ENCODE measurements at regions not wholly inside any gene's neighbourhood (a gene's known extent, or its start where the extent isn't known, plus 50 kb on each side); places are given as distances from the start of the nearest gene placed in this dataset.
"Not testable (repeated sequence)": the region's sequence is repeated elsewhere in the genome, so short reads cannot be mapped to it uniquely, and the experiment has no call there.

GRCh38 chr12:118544569-118544968 is 168.2 kb downstream of the SUDS3 start:
- Mint-ChIP-seq H3K4me1 (no peaks in the 10 kb centered on the region), H3K4me3 (no peak overlapping the region), H3K27me3 (no peaks in the 10 kb centered on the region), H3K36me3 (ENCODE audit: low read depth) (no peaks in the 10 kb centered on the region), H3K27ac (no peak overlapping the region), H3K9me3 (peaks cover 6% of the 10 kb centered on the region)
- ChIA-PET POLR2A (no interaction called here), CTCF (no interaction called here)
- no peak for DNase-seq

- H3K36me3 Mint-ChIP-seq (ENCODE audit: low read depth); H3K4me3 Mint-ChIP-seq; H3K27me3 Mint-ChIP-seq; H3K4me1 Mint-ChIP-seq; H3K9me3 Mint-ChIP-seq; CTCF ChIA-PET; DNase-seq; H3K27ac Mint-ChIP-seq; POLR2A ChIA-PET: not testable (repeated sequence)
These were observed 171.3 kb downstream of the SUDS3 start for GRCh38 chr12:118547606-118548005.

GRCh38 chr12:118548887-118549509 is 172.6 kb downstream of the SUDS3 start:
- POLR2A ChIA-PET, result no interaction called here
- Mint-ChIP-seq H3K27me3 (no peaks in the 10 kb centered on the region), H3K9me3 (peaks cover 9% of the 10 kb centered on the region), H3K36me3 (ENCODE audit: low read depth) (no peaks in the 10 kb centered on the region), H3K4me1 (no peaks in the 10 kb centered on the region), H3K27ac (no peak overlapping the region), H3K4me3 (no peak overlapping the region)
- CTCF ChIA-PET, result no interaction called here
- no peak for DNase-seq

- H3K27me3 Mint-ChIP-seq, result no peaks in the 10 kb centered on the region
- peaks cover 9% of the 10 kb centered on the region for H3K9me3 Mint-ChIP-seq
- no peak for DNase-seq
- no peaks in the 10 kb centered on the region for H3K36me3 Mint-ChIP-seq (ENCODE audit: low read depth)
- no peak overlapping the region for H3K27ac Mint-ChIP-seq
- ChIA-PET POLR2A (no interaction called here), CTCF (no interaction called here)
- no peak overlapping the region for H3K4me3 Mint-ChIP-seq
- H3K4me1 Mint-ChIP-seq, result no peaks in the 10 kb centered on the region
These were observed 173.2 kb downstream of the SUDS3 start for GRCh38 chr12:118549510-118549980.

GRCh38 chr12:118553856-118554504 is 177.6 kb downstream of the SUDS3 start:
- Mint-ChIP-seq H3K27ac (no peak overlapping the region), H3K4me3 (no peak overlapping the region), H3K36me3 (ENCODE audit: low read depth) (no peaks in the 10 kb centered on the region), H3K9me3 (peaks cover 3% of the 10 kb centered on the region), H3K4me1 (no peaks in the 10 kb centered on the region), H3K27me3 (no peaks in the 10 kb centered on the region)
- CTCF ChIA-PET, result interaction anchor here (0.6 kb wide), 3 partner anchors 140 to 746 kb away, joined by 3 to 5 read pairs (median 3); no protein-coding TSS in a partner anchor
- POLR2A ChIA-PET, result no interaction called here
- no peak for DNase-seq

- no peak for DNase-seq
These were observed 182.6 kb downstream of the SUDS3 start for GRCh38 chr12:118558941-118559340.

GRCh38 chr12:118560733-118561132 is 184.4 kb downstream of the SUDS3 start:
- no peaks in the 10 kb centered on the region for H3K27me3 Mint-ChIP-seq

More at GRCh38 chr12:118558941-118559340, 182.6 kb downstream of the SUDS3 start:
- ChIA-PET POLR2A (no interaction called here), CTCF (no interaction called here)
- Mint-ChIP-seq H3K4me3 (no peak overlapping the region), H3K27me3 (no peaks in the 10 kb centered on the region), H3K9me3 (no peaks in the 10 kb centered on the region), H3K4me1 (no peaks in the 10 kb centered on the region), H3K27ac (no peak overlapping the region), H3K36me3 (ENCODE audit: low read depth) (no peaks in the 10 kb centered on the region)

GRCh38 chr12:118571730-118572129 is 195.4 kb downstream of the SUDS3 start:
- Mint-ChIP-seq H3K9me3 (no peaks in the 10 kb centered on the region), H3K4me3 (no peak overlapping the region), H3K36me3 (ENCODE audit: low read depth) (no peaks in the 10 kb centered on the region), H3K27ac (no peak overlapping the region), H3K4me1 (no peaks in the 10 kb centered on the region), H3K27me3 (no peaks in the 10 kb centered on the region)
- POLR2A ChIA-PET, result no interaction called here
- no peak for DNase-seq
- CTCF ChIA-PET, result no interaction called here

More at GRCh38 chr12:118560733-118561132, 184.4 kb downstream of the SUDS3 start:
- POLR2A ChIA-PET, result no interaction called here
- CTCF ChIA-PET, result no interaction called here
- Mint-ChIP-seq H3K4me1 (no peaks in the 10 kb centered on the region), H3K4me3 (no peak overlapping the region), H3K9me3 (no peaks in the 10 kb centered on the region), H3K36me3 (ENCODE audit: low read depth) (no peaks in the 10 kb centered on the region), H3K27ac (no peak overlapping the region)
- no peak for DNase-seq

- ChIA-PET CTCF (interaction anchor here (1.2 kb wide), 1 partner anchor 16 kb away, joined by 3 read pairs; no protein-coding TSS in a partner anchor), POLR2A (no interaction called here)
- H3K9me3 Mint-ChIP-seq, result no peaks in the 10 kb centered on the region
- H3K27me3 Mint-ChIP-seq, result no peaks in the 10 kb centered on the region
- no peak for DNase-seq
- H3K36me3 Mint-ChIP-seq (ENCODE audit: low read depth), result no peaks in the 10 kb centered on the region
- no peak overlapping the region for H3K27ac Mint-ChIP-seq
- H3K4me3 Mint-ChIP-seq, result no peak overlapping the region
- no peaks in the 10 kb centered on the region for H3K4me1 Mint-ChIP-seq
These were observed 197.9 kb downstream of the SUDS3 start for GRCh38 chr12:118574288-118574687.

- ChIA-PET CTCF (no interaction called here), POLR2A (no interaction called here)
- H3K4me1 Mint-ChIP-seq, result no peaks in the 10 kb centered on the region
- no peak for DNase-seq
- no peaks in the 10 kb centered on the region for H3K27me3 Mint-ChIP-seq
- H3K27ac Mint-ChIP-seq, result no peak overlapping the region
- H3K4me3 Mint-ChIP-seq, result no peak overlapping the region
- H3K36me3 Mint-ChIP-seq (ENCODE audit: low read depth), result no peaks in the 10 kb centered on the region
- no peaks in the 10 kb centered on the region for H3K9me3 Mint-ChIP-seq
These were observed 199.4 kb downstream of the SUDS3 start for GRCh38 chr12:118575730-118576129.

- Mint-ChIP-seq H3K27ac (no peak overlapping the region), H3K36me3 (ENCODE audit: low read depth) (no peaks in the 10 kb centered on the region), H3K4me3 (no peak overlapping the region), H3K27me3 (no peaks in the 10 kb centered on the region), H3K9me3 (no peaks in the 10 kb centered on the region), H3K4me1 (no peaks in the 10 kb centered on the region)
- CTCF ChIA-PET, result no interaction called here
- no peak for DNase-seq
- POLR2A ChIA-PET, result no interaction called here
These were observed 205.0 kb downstream of the SUDS3 start for GRCh38 chr12:118581371-118581770.

- Mint-ChIP-seq H3K27ac (no peak overlapping the region), H3K9me3 (no peaks in the 10 kb centered on the region), H3K4me3 (no peak overlapping the region), H3K4me1 (no peaks in the 10 kb centered on the region), H3K36me3 (ENCODE audit: low read depth) (no peaks in the 10 kb centered on the region), H3K27me3 (no peaks in the 10 kb centered on the region)
- ChIA-PET CTCF (no interaction called here), POLR2A (no interaction called here)
- no peak for DNase-seq
These were observed 206.5 kb downstream of the SUDS3 start for GRCh38 chr12:118582863-118583262.

GRCh38 chr12:118586433-118586832 is 210.1 kb downstream of the SUDS3 start:
- Mint-ChIP-seq H3K4me3 (no peak overlapping the region), H3K27me3 (no peaks in the 10 kb centered on the region), H3K36me3 (ENCODE audit: low read depth) (no peaks in the 10 kb centered on the region), H3K4me1 (no peaks in the 10 kb centered on the region), H3K9me3 (no peaks in the 10 kb centered on the region), H3K27ac (no peak overlapping the region)
- ChIA-PET CTCF (no interaction called here), POLR2A (no interaction called here)
- no peak for DNase-seq

GRCh38 chr12:118589162-118589561 is 212.8 kb downstream of the SUDS3 start:
- no peaks in the 10 kb centered on the region for H3K36me3 Mint-ChIP-seq (ENCODE audit: low read depth)
- no peaks in the 10 kb centered on the region for H3K27me3 Mint-ChIP-seq
- no peak for DNase-seq
- CTCF ChIA-PET, result no interaction called here
- no peak overlapping the region for H3K27ac Mint-ChIP-seq
- H3K4me3 Mint-ChIP-seq, result no peak overlapping the region
- H3K4me1 Mint-ChIP-seq, result no peaks in the 10 kb centered on the region
- POLR2A ChIA-PET, result no interaction called here
- H3K9me3 Mint-ChIP-seq, result no peaks in the 10 kb centered on the region

Measured in activated CD4-positive, alpha-beta T cell treated with anti-CD3 and anti-CD28 coated beads, Interleukin-2, amount 10 ng/mL, durations not matched to agents 7 days and 5 days (primary cell).